Gastrocnemius medialis (tissue), 4 donors: ENCODE measurements at regions not wholly inside any gene's neighbourhood (a gene's known extent, or its start where the extent isn't known, plus 50 kb on each side); places are given as distances from the start of the nearest gene placed in this dataset.

Experiments used
- ATAC-seq, 2 donors: fragments of 150-250 bp; one replicate each; pipeline ENCODE4 v1.9.1; 2016
- DNase-seq, 2 donors: peaks; one replicate each; pipeline ENCODE4 v3.0.0-alpha.2; 2019
- H3K27ac ChIP-seq, 4 donors: fragments of 200-600 bp; sonication (generic); 1 replicate in 1 of 4; 2 replicates in 3 of 4; pipeline ENCODE4 v1.5.1; 2016 to 2018; ENCODE audit warnings: mild to moderate bottlenecking in 2 of 4, moderate library complexity in 1 of 4
- H3K27me3 ChIP-seq, 3 donors: fragments of 200-600 bp; sonication (generic) in 2 of 3; 1 replicate in 1 of 3; 2 replicates in 2 of 3; pipeline versions ENCODE4 v1.5.1 to v1.6.0; 2016 to 2019; ENCODE audit warnings: mild to moderate bottlenecking in 1 of 3, moderate library complexity in 1 of 3
- H3K36me3 ChIP-seq, 2 donors: fragments of 200-600 bp; sonication (generic) in 1 of 2; one replicate each; pipeline ENCODE4 v1.5.1; 2017 to 2018
- H3K4me1 ChIP-seq, 2 donors: fragments of 200-600 bp; sonication (generic) in 1 of 2; one replicate each; pipeline ENCODE4 v1.5.1; 2016 to 2017; ENCODE audit warnings: mild to moderate bottlenecking in 2 of 2
- H3K4me3 ChIP-seq, 4 donors: fragments of 200-600 bp; sonication (generic) in 3 of 4; 1 replicate in 1 of 4; 2 replicates in 3 of 4; pipeline ENCODE4 v1.5.1; 2016 to 2019; ENCODE audit warnings: mild to moderate bottlenecking in 2 of 4
- H3K9me3 ChIP-seq, 3 donors: fragments of 200-600 bp; sonication (generic) in 2 of 3; 1 replicate in 1 of 3; 2 replicates in 2 of 3; pipeline ENCODE4 v1.5.1; 2016 to 2019
- CTCF ChIP-seq, 5 experiments: fragments of 450-650 bp in 3 of 5; fragments of 200-600 bp in 2 of 5; sonication (generic) in 2 of 5; IDR thresholded peaks in 4 of 5; conservative IDR thresholded peaks in 1 of 5; 1 replicate in 4 of 5; 2 replicates in 1 of 5; pipeline ENCODE4 v1.5.1; 2016 to 2019; ENCODE audit warnings: antibody characterized with exemption in 5 of 5, mild to moderate bottlenecking in 3 of 5, moderate library complexity in 3 of 5
- POLR2A ChIP-seq, 2 donors: fragments of 450-650 bp; IDR thresholded peaks; one replicate each; pipeline ENCODE4 v1.6.1; 2017; ENCODE audit warnings: antibody characterized with exemption in 2 of 2, mild to moderate bottlenecking in 2 of 2, moderate library complexity in 2 of 2
- in situ Hi-C, 4 donors: fragments of 200-750 bp; cut with MboI; loops; one replicate each; pipeline versions ENCODE4 v1.15.0 to v1.8.0; 2017; ENCODE audit warnings: low sequenced_read_pairs in 4 of 4
- intact Hi-C: fragments of 100-400 bp; cut with DNase I; formaldehyde crosslinking; loops from one replicate; pipeline ENCODE4 v1.15.1; 2023; ENCODE audit warnings: low total_unique reads

- peaks cover 0 to 6% (median 0%) of the 10 kb centered on the region in 3 donors for H3K9me3 ChIP-seq
- no peaks in the 10 kb centered on the region for H3K4me1 ChIP-seq
- intact Hi-C loops = no loop called here
- in situ Hi-C loops = no loop called here
- TF ChIP-seq POLR2A (IDR thresholded peaks at IDR 0.05) = no peak
- TF ChIP-seq CTCF (IDR thresholded peaks at IDR 0.05 in 4 of 5, conservative IDR thresholded peaks at IDR 0.05 in 1 of 5) = no peak
- no peak overlapping the region for H3K4me3 ChIP-seq
- ATAC-seq = no peak
- H3K27ac ChIP-seq = no peak overlapping the region
- no peaks in the 10 kb centered on the region for H3K36me3 ChIP-seq
- DNase-seq = no peak
- H3K27me3 ChIP-seq = no peaks in the 10 kb centered on the region
Measured at GRCh38 chr1:4262665-4263064, 362.6 kb upstream of the C1orf174 start.

- Histone ChIP-seq H3K9me3 (no peaks in the 10 kb centered on the region), H3K27ac (no peak overlapping the region), H3K27me3 (no peaks in the 10 kb centered on the region), H3K4me3 (no peak overlapping the region), H3K4me1 (no peaks in the 10 kb centered on the region), H3K36me3 (no peaks in the 10 kb centered on the region)
- ATAC-seq (no peak), DNase-seq (no peak)
- intact Hi-C loops = no loop called here
- in situ Hi-C loops = no loop called here
- no peak for TF ChIP-seq POLR2A (IDR thresholded peaks at IDR 0.05)
- TF ChIP-seq CTCF (IDR thresholded peaks at IDR 0.05 in 4 of 5, conservative IDR thresholded peaks at IDR 0.05 in 1 of 5) = no peak
Measured at GRCh38 chr1:4263699-4264098, 363.6 kb upstream of the C1orf174 start.

GRCh38 chr1:4265836-4266235 is 365.8 kb upstream of the C1orf174 start:
- H3K36me3 ChIP-seq = no peaks in the 10 kb centered on the region
- no peak for ATAC-seq
- no peaks in the 10 kb centered on the region for H3K9me3 ChIP-seq
- no peaks in the 10 kb centered on the region for H3K4me1 ChIP-seq
- TF ChIP-seq CTCF (IDR thresholded peaks at IDR 0.05 in 4 of 5, conservative IDR thresholded peaks at IDR 0.05 in 1 of 5) = no peak
- no peak for TF ChIP-seq POLR2A (IDR thresholded peaks at IDR 0.05)
- H3K27me3 ChIP-seq = no peaks in the 10 kb centered on the region
- in situ Hi-C loops = no loop called here
- H3K27ac ChIP-seq = no peak overlapping the region
- no peak overlapping the region for H3K4me3 ChIP-seq
- no peak for DNase-seq
- intact Hi-C loops = no loop called here

- in situ Hi-C loops = no loop called here
- Histone ChIP-seq H3K4me1 (no peaks in the 10 kb centered on the region), H3K9me3 (no peaks in the 10 kb centered on the region), H3K27me3 (no peaks in the 10 kb centered on the region), H3K4me3 (no peak overlapping the region), H3K27ac (no peak overlapping the region), H3K36me3 (no peaks in the 10 kb centered on the region)
- no peak for ATAC-seq
- no peak for TF ChIP-seq CTCF (IDR thresholded peaks at IDR 0.05 in 4 of 5, conservative IDR thresholded peaks at IDR 0.05 in 1 of 5)
- TF ChIP-seq POLR2A (IDR thresholded peaks at IDR 0.05) = no peak
- intact Hi-C loops = no loop called here
- DNase-seq = no peak
Measured at GRCh38 chr1:4267381-4268261, 367.5 kb upstream of the C1orf174 start.
